DND-41 (cell line): ENCODE measurements at regions not wholly inside any gene's neighbourhood (a gene's known extent, or its start where the extent isn't known, plus 50 kb on each side); places are given as distances from the start of the nearest gene placed in this dataset.

Source experiments
- ATAC-seq: fragments of 200-7000 bp; cut with Tn5 transposase; 3 replicates; pipeline ENCODE4 v1.9.1; 2021; ENCODE audit warnings: low read depth; ENCODE audit not compliant: insufficient read depth
- DNase-seq: peaks from one replicate; pipeline ENCODE4 v3.0.0-alpha.2; 2020
- H2AFZ ChIP-seq: 2 replicates; pipeline ENCODE4 v1.6.0; 2012; ENCODE audit warnings: low read depth, low read length
- H3K27ac ChIP-seq: 2 replicates; pipeline ENCODE4 v1.5.1; 2012; ENCODE audit warnings: low read length, inconsistent platforms
- H3K27me3 ChIP-seq: fragments of 200-600 bp; sonication (generic); 2 replicates; pipeline ENCODE4 v1.6.0; 2012; ENCODE audit warnings: low read length, mild to moderate bottlenecking, inconsistent platforms; ENCODE audit not compliant: insufficient read depth, poor library complexity
- H3K36me3 ChIP-seq: 2 replicates; pipeline ENCODE4 v1.5.1; 2012; ENCODE audit warnings: low read length, inconsistent platforms; ENCODE audit not compliant: insufficient read depth
- H3K4me1 ChIP-seq: 2 replicates; pipeline ENCODE4 v1.5.1; 2012; ENCODE audit warnings: mild to moderate bottlenecking, low read length; ENCODE audit not compliant: insufficient read depth
- H3K4me2 ChIP-seq: 2 replicates; pipeline ENCODE4 v1.6.0; 2012; ENCODE audit warnings: mild to moderate bottlenecking, moderate library complexity, low read length, inconsistent platforms; ENCODE audit not compliant: insufficient read depth
- H3K4me3 ChIP-seq, 2 experiments: fragments of 200-600 bp in 1 of 2; shearing (Covaris generic) in 1 of 2; 2 replicates each; pipeline ENCODE4 v1.5.1; 2012 to 2016; ENCODE audit warnings: inconsistent platforms in 2 of 2, low read length in 2 of 2, mild to moderate bottlenecking in 2 of 2, low read depth in 1 of 2, moderate library complexity in 1 of 2
- H3K79me2 ChIP-seq: 2 replicates; pipeline ENCODE4 v1.6.0; 2012; ENCODE audit warnings: low read length, inconsistent platforms; ENCODE audit not compliant: insufficient read depth
- H3K9ac ChIP-seq: 2 replicates; pipeline ENCODE4 v1.6.0; 2012; ENCODE audit warnings: low read depth, mild to moderate bottlenecking, inconsistent platforms, low read length, moderate library complexity
- H3K9me3 ChIP-seq: 2 replicates; pipeline ENCODE4 v1.5.1; 2012; ENCODE audit warnings: low read length, moderate library complexity, mild to moderate bottlenecking, inconsistent platforms; ENCODE audit not compliant: insufficient read depth, severe bottlenecking
- H4K20me1 ChIP-seq: 2 replicates; pipeline ENCODE4 v1.6.0; 2012; ENCODE audit warnings: low read length; ENCODE audit not compliant: insufficient read depth
- EZH2 ChIP-seq: IDR thresholded peaks from 3 replicates; pipeline ENCODE4 v1.6.1; 2012; ENCODE audit warnings: borderline replicate concordance, low read depth, mild to moderate bottlenecking, moderate library complexity, low read length, inconsistent platforms; ENCODE audit not compliant: severe bottlenecking
- TF ChIP-seq, protein P1 (sequence below): IDR thresholded peaks from 2 replicates; pipeline ENCODE4 v1.5.1; 2012; ENCODE audit warnings: borderline replicate concordance, low read length, moderate library complexity, mild to moderate bottlenecking; ENCODE audit not compliant: poor library complexity, severe bottlenecking; ENCODE audit errors: extremely low read depth

DNA sequence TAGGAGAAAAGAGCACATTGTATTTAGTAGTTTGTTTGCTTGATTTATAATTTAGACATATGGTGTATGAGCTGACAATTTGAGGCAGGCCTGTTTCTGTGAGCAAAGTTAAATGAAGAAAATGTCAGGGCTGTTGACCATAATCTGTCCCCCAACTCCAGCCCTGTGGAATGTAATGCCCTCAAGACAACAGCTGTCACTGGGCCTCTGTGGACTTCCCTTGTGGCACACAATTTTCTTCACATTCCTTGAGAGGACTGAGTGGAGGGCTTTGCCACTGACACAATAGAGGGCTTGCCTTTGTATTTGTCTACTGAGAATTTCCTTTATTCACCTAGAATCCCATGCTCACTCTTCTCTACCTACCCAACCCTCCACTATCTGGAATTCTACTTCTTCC, 141.2 kb upstream of the CD180 start:
- Histone ChIP-seq H3K9ac (no peak overlapping the region), H3K36me3 (no peaks in the 10 kb centered on the region)
- no peak for ATAC-seq

DNA sequence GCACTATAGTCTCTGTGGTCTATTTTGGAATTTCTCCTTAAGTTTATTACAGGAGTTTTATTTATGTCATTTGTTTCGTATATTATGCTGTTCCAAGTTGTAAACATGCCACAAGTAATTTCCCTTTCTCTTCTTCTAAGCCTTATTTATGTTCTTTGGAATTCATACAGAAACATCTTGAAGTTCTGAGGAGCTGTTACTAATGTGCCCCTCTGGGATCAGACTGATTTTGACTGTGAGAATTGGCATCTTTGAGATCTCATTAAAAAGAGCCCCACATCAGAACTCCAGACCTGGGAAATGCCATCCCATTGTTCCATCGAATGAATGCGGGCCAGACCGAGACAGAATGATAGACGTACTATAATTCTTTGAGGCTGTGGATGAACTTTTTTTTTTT, 138.8 kb upstream of the CD180 start:
- Histone ChIP-seq H3K27ac (no peak overlapping the region), H3K4me1 (no peaks in the 10 kb centered on the region), H3K9me3 (no peaks in the 10 kb centered on the region), H3K4me2 (no peak overlapping the region), H2AFZ (no peak overlapping the region), H3K9ac (no peak overlapping the region), H4K20me1 (no peaks in the 10 kb centered on the region), H3K27me3 (no peaks in the 10 kb centered on the region), H3K36me3 (no peaks in the 10 kb centered on the region), H3K79me2 (no peaks in the 10 kb centered on the region), H3K4me3 (no peak overlapping the region)
- ATAC-seq: no peak
- TF ChIP-seq, protein P1, sequence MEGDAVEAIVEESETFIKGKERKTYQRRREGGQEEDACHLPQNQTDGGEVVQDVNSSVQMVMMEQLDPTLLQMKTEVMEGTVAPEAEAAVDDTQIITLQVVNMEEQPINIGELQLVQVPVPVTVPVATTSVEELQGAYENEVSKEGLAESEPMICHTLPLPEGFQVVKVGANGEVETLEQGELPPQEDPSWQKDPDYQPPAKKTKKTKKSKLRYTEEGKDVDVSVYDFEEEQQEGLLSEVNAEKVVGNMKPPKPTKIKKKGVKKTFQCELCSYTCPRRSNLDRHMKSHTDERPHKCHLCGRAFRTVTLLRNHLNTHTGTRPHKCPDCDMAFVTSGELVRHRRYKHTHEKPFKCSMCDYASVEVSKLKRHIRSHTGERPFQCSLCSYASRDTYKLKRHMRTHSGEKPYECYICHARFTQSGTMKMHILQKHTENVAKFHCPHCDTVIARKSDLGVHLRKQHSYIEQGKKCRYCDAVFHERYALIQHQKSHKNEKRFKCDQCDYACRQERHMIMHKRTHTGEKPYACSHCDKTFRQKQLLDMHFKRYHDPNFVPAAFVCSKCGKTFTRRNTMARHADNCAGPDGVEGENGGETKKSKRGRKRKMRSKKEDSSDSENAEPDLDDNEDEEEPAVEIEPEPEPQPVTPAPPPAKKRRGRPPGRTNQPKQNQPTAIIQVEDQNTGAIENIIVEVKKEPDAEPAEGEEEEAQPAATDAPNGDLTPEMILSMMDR: no peak
- TF ChIP-seq EZH2: no peak
- DNase-seq: no peak

More for the DNA sequence above, 141.2 kb upstream of the CD180 start:
- no peak for DNase-seq
- H3K4me1 ChIP-seq: no peaks in the 10 kb centered on the region
- H3K4me2 ChIP-seq: no peak overlapping the region
- no peak overlapping the region for H3K4me3 ChIP-seq
- H3K79me2 ChIP-seq: no peaks in the 10 kb centered on the region
- no peak overlapping the region for H2AFZ ChIP-seq
- H4K20me1 ChIP-seq: no peaks in the 10 kb centered on the region
- no peak overlapping the region for H3K27ac ChIP-seq
- no peaks in the 10 kb centered on the region for H3K27me3 ChIP-seq
- TF ChIP-seq, protein P1: no peak
- TF ChIP-seq EZH2: no peak
- H3K9me3 ChIP-seq: no peaks in the 10 kb centered on the region

DNA sequence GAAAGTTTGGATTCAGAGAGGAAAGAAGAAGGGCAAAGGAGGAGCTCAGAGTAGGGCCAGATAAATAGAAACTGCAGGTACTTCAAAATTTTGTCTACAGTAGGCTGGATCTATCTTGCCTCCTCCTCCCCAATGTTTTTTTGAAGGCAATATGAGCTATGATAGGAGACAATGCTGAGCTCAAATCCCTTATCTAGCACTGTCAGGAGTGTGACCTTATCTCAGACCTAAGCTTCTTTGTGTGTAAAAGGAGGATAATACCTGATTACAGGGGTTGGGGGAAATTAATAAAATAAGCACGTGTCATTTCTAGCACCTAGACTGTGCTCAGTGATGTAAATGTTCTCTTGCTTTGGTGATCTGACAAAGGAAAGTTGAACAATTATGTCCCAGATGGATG, 137.8 kb upstream of the CD180 start:
- no peak overlapping the region for H2AFZ ChIP-seq
- no peak overlapping the region for H3K4me2 ChIP-seq
- no peak overlapping the region for H3K9ac ChIP-seq
- TF ChIP-seq, protein P1: no peak
- TF ChIP-seq EZH2: no peak
- no peaks in the 10 kb centered on the region for H3K4me1 ChIP-seq
- no peak overlapping the region for H3K4me3 ChIP-seq
- H3K36me3 ChIP-seq: no peaks in the 10 kb centered on the region
- no peaks in the 10 kb centered on the region for H3K9me3 ChIP-seq
- no peak for ATAC-seq
- H3K27ac ChIP-seq: no peak overlapping the region
- no peak for DNase-seq
- no peaks in the 10 kb centered on the region for H3K27me3 ChIP-seq
- H4K20me1 ChIP-seq: no peaks in the 10 kb centered on the region
- H3K79me2 ChIP-seq: no peaks in the 10 kb centered on the region

DNA sequence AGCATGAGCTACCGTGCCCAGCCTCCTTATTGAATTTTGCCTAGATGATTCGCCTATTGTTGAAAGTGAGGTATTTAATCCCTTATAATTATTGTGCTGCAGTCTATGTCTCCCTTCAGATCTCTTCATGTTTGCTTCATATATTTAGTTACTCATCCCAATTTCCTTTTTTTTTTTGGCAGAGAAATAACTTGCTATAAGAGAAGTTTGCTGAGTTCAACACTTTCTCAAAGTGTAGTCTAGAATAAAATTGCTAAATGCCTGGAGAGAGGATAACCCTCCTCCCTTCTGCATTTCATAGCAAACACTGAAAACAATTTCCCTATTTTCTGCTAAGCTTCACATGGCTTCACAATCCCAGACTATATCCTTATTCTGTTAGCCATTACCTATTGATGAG, 136.6 kb upstream of the CD180 start:
- Histone ChIP-seq H3K4me3 (no peak overlapping the region), H3K36me3 (no peaks in the 10 kb centered on the region), H3K27me3 (no peaks in the 10 kb centered on the region), H2AFZ (no peak overlapping the region), H3K9ac (no peak overlapping the region), H3K27ac (no peak overlapping the region), H3K79me2 (no peaks in the 10 kb centered on the region), H3K4me1 (no peaks in the 10 kb centered on the region), H3K4me2 (no peak overlapping the region), H4K20me1 (no peaks in the 10 kb centered on the region), H3K9me3 (no peaks in the 10 kb centered on the region)
- TF ChIP-seq EZH2: no peak
- TF ChIP-seq, protein P1: no peak
- no peak for ATAC-seq
- DNase-seq: no peak
